GM19438 (cell line): ENCODE measurements at regions not wholly inside any gene's neighbourhood (a gene's known extent, or its start where the extent isn't known, plus 50 kb on each side); places are given as distances from the start of the nearest gene placed in this dataset.

Experiments
- ATAC-seq: cut with Tn5 transposase; IDR thresholded peaks from one replicate; pipeline ENCODE4 v1.9.1; 2021; ENCODE audit warnings: low read depth; ENCODE audit not compliant: unreplicated experiment

- ATAC-seq, result no peak
These were observed 93.5 kb upstream of the PARD3B start for GRCh38 chr2:204451766-204452165.

DNA sequence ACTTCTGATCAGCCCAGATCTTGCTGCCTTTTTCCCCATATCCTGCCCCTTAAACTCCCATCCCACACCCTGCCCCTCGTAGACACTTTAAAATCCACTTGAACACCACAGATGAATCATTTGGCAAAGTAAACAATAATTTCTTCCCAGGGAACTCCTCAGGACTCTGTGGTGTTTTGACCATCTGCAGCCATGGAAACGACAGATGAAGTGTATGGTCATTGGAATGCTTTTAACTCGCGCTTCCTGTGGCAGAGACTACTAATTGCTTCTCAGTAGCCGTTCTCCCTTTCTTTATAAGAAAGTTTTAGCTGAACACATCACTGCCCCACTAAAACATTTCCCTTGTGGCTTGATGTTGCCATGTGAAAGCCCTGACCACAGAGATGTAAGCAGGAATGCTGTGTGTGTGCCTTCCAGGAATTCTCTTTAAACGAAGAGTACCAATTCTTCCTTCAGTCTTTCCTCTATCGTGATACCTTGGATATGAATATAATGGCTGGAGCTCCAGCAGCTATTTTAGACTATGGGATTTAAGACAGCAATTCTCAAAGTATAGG, 92.7 kb upstream of the PARD3B start:
- ATAC-seq, result no peak

GRCh38 chr2:204453730-204454167, 91.5 kb upstream of the PARD3B start:
- ATAC-seq, result no peak

DNA sequence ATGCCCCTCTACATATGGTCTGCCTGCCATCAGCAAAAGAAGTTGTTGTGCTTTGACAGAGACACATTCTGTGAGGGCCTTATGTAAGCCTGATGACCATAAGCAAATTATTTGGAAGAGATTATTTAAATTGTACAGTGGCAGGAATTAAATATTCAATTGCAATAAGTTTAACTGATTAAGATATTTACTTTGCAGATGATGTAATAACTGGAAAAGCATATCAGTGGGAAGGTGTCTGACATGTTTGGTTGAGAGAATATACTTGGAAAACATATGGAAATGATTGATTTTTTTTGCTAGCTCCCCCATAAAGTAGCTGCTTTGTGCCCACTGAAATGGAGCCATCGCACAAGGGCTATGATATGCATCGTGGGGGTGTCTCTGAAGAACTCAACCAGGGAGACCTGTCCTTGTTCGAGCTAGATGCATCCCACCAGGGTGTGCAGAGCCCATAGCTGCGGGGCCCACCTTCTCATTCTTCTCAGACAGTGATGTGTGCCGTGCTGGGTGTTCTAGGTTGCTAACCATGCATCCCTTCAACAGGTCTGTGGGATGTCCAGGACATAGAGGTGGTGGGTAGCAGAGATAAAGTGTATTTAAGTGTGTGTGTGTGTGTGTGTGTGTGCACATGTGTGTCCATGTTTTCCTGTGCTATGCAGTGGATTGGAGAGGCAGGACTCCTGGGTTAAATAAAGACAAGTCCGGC, 90.4 kb upstream of the PARD3B start:
- no peak for ATAC-seq

- ATAC-seq, result no peak
These were observed 76.4 kb upstream of the PARD3B start for GRCh38 chr2:204468746-204469429.

GRCh38 chr2:204470178-204470620, 75.1 kb upstream of the PARD3B start:
- ATAC-seq, result no peak

- no peak for ATAC-seq
These were observed 74.6 kb upstream of the PARD3B start for GRCh38 chr2:204470621-204471196.

DNA sequence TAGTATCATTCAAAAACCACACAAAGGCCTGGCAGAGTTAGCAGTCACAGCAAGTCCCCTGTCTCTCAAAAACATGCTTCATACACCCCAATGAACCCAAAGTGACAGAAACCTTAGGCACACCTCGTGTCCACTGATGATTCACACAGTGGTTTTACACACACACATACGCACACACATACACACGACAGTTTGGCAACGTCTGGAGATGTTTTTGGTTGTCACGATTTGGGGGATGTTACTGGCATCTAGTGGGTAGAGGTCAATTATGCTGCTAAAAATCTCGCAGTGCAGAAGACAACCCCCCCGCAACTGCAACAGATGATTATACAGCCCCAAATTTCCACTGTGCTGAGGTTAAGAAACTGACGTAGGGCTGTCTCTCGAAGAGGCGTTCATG, 72.9 kb upstream of the PARD3B start:
- ATAC-seq, result no peak

DNA sequence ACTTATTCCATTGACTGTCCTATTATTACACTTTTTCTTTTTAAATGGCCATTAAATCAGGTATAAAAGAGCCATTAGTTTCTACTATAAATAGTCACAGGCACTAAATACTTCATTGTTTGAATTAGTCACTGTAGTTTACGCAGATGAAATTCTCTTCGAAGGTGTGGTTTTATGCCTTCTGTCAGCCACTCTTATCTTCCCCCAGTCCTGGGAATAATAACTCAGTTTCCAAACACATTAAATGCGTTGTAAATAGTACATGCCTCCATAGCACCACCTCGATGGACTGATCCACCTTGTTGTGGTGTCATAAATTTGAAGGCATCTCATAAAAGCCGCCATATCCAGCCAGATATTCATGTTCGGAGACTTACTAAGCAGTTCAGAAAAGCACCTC, 72.1 kb upstream of the PARD3B start:
- ATAC-seq, result no peak

DNA sequence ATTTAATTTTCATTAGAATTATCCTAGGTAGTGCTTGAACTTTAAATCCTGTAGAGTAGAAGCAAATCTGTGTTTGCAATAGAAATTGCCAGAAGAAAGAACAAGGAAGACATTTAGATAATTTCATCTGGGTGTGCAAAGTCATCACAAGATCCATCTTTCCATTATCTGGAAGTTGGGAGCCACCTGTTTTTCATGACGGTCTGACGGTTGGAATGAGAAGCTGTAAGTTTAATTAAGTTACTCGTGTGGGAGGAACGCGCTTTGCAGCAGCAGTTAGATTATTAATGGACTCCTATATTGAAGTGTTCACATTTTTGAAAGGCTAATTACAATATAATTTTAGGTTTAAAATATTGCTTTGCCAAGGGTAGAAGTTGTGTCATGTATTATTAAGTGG, 69.9 kb upstream of the PARD3B start:
- no peak for ATAC-seq

DNA sequence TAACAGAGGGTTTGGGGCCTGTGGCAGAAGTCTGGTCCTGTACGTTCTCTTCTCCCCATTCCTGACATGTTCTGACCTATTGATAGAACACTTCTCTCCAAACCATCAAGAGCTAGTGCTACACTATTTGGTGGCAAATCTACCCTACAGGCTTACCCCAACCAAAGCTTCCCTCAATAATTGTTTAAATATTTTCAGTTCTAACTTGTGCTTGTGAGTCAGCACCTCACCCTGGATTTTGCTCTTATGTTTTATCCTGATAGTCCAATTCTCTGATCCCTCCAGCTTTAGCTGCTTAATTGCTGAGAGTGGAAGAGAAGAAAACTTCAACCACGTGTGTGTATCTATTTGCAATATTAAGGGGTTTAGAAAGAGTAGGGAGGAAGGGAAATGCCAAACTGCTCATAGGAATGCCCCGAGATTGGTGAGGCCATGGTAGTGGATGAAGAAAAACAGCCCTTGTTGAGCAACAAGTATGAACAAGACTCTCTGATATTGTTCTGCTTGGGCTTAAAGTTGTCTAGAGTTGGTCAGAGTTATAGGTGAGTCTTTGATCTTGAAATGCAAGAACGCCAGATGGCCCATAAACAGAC, 67.8 kb upstream of the PARD3B start:
- no peak for ATAC-seq

GRCh38 chr2:204479557-204479956, 65.7 kb upstream of the PARD3B start:
- no peak for ATAC-seq

DNA sequence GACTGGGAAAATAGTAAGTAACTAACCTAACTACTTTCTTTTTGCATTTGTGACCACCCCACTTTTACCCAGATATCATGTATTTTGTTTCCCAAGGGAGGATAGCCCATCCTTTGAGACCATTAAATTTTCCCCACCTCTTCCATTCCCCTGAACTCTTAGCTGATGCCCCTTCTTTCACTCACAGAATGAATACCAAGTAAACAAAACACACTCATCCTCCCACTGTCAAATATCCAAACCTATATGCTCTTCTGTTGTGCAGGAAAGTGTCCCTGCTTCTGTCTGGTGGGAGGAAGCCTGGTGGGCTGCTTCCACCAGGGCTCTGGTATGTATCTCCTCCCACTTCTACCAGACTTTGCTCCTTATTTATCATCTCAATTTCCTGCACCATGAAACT, 64.6 kb upstream of the PARD3B start:
- no peak for ATAC-seq

- no peak for ATAC-seq
These were observed 61.6 kb upstream of the PARD3B start for GRCh38 chr2:204483608-204484081.

DNA sequence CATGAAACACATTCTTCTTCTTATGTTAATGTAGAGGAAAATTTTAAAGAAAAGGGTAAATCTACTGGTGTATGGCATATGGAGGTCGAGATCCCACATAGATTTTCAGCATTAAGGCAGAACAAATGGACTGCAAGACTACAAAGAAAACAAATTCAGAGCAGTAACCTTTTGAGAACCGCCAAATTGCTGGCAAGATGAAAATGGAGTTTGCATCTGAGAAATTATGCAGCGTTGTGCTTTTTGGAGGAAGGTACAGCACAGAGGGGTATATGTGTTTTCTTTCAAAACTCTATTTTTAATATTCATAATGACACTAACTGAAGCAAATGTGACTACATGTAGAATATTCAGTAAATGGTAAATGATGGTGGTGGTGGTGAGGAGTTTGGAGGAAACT, 59.0 kb upstream of the PARD3B start:
- no peak for ATAC-seq

DNA sequence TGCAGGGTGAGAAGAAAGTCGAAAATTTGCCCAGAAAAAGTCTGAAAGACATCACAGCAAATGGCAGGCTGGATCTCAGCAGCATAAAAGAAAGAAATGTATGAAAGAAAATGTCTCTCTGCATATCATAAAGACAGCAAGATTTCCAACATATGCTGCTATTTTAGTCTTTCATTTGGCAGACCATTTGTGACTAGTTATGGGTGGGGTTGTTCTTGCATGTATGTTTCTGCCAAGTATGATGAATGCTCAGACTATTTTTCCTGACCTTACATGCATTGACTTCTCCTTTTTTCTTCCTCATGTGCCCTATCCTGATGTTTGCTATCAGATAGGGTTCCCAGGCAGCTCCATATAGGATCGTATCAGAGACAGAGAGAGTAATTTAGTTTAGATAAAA, 58.5 kb upstream of the PARD3B start:
- ATAC-seq, result no peak

GRCh38 chr2:204487447-204488229, 57.6 kb upstream of the PARD3B start:
- ATAC-seq, result no peak

- ATAC-seq, result no peak
These were observed 53.7 kb upstream of the PARD3B start for GRCh38 chr2:204491528-204491927.

DNA sequence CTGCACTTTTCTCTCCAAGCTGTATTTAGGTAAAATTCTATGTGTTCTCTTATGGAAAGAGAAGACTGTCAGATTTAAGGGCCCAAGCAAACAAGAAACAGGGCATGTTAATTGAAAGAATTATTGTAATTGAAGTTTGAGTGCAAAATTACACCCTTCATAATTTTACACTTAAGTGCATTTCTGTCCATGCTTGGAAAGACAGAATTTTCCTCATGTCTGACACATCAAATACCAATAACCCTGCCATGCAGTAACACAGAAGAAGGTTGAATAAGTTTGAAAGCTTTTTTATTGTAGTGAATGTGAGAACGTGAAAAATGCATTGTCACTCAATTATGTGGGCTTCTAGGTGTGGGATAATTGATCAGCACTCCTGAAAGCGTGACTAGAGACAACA, 52.9 kb upstream of the PARD3B start:
- no peak for ATAC-seq

GRCh38 chr2:204494681-204495080, 50.6 kb upstream of the PARD3B start:
- ATAC-seq, result no peak
